ENCODE measurements at regions not wholly inside any gene's neighbourhood (a gene's known extent, or its start where the extent isn't known, plus 50 kb on each side); places are given as distances from the start of the nearest gene placed in this dataset.

GRCh38 chr21:26761174-26761915, 83.9 kb downstream of the ADAMTS1 start:
- TF ChIP-seq YY1 (IDR thresholded peaks at IDR 0.05) (no peak), ATF3 (IDR thresholded peaks at IDR 0.05) (no peak), RAD21 (IDR thresholded peaks at IDR 0.05) (no peak), CTCF (IDR thresholded peaks at IDR 0.05; ENCODE audit: low read depth, low read length, missing input control) (no peak)
- H3K4me1 ChIP-seq (ENCODE audit: control insufficient read depth in 4 of 4, insufficient read depth in 4 of 4, low read length in 3 of 4) = no peaks in the 10 kb centered on the region
- H3K27me3 ChIP-seq (ENCODE audit: control insufficient read depth in 4 of 4, insufficient read depth in 4 of 4, low read length in 3 of 4) = no peaks in the 10 kb centered on the region
- 89% methylated on average over 8 of the region's 8 CpGs for WGBS
- DNase-seq (ENCODE audit: low spot score) = no peak
- no peak overlapping the region for H3K9ac ChIP-seq (ENCODE audit: low read depth in 1 of 2, low read length in 2 of 2)
- H3K4me3 ChIP-seq (ENCODE audit: low read depth in 1 of 3, low read length in 3 of 3) = no peak overlapping the region
- H3K36me3 ChIP-seq (ENCODE audit: control insufficient read depth in 4 of 4, insufficient read depth in 3 of 4, low read depth in 1 of 4, low read length in 3 of 4) = no peaks in the 10 kb centered on the region
- no peak overlapping the region for H3K27ac ChIP-seq (ENCODE audit: low read depth in 1 of 2, low read length in 2 of 2)
- H3K9me3 ChIP-seq (ENCODE audit: control insufficient read depth in 4 of 4, low read length in 3 of 4) = no peaks in the 10 kb centered on the region

GRCh38 chr21:26759731-26760130, 85.5 kb downstream of the ADAMTS1 start:
- 49% methylated on average over 2 of the region's 2 CpGs for WGBS
- Histone ChIP-seq H3K9me3 (ENCODE audit: control insufficient read depth in 4 of 4, low read length in 3 of 4) (no peaks in the 10 kb centered on the region), H3K27me3 (ENCODE audit: control insufficient read depth in 4 of 4, insufficient read depth in 4 of 4, low read length in 3 of 4) (no peaks in the 10 kb centered on the region), H3K4me1 (ENCODE audit: control insufficient read depth in 4 of 4, insufficient read depth in 4 of 4, low read length in 3 of 4) (no peaks in the 10 kb centered on the region), H3K9ac (ENCODE audit: low read depth in 1 of 2, low read length in 2 of 2) (no peak overlapping the region), H3K27ac (ENCODE audit: low read depth in 1 of 2, low read length in 2 of 2) (no peak overlapping the region), H3K36me3 (ENCODE audit: control insufficient read depth in 4 of 4, insufficient read depth in 3 of 4, low read depth in 1 of 4, low read length in 3 of 4) (no peaks in the 10 kb centered on the region), H3K4me3 (ENCODE audit: low read depth in 1 of 3, low read length in 3 of 3) (no peak overlapping the region)
- no peak for DNase-seq (ENCODE audit: low spot score)
- no peak for TF ChIP-seq NR2F2 (IDR thresholded peaks at IDR 0.05)
- TF ChIP-seq MAX (IDR thresholded peaks at IDR 0.05) = no peak
- no peak for TF ChIP-seq JUND (IDR thresholded peaks at IDR 0.05)
- no peak for TF ChIP-seq HNF4G (IDR thresholded peaks at IDR 0.05)
- TF ChIP-seq SP1 (IDR thresholded peaks at IDR 0.05) = no peak
- no peak for TF ChIP-seq YY1 (IDR thresholded peaks at IDR 0.05)

GRCh38 chr21:26758083-26758880, 86.9 kb downstream of the ADAMTS1 start:
- no peak for DNase-seq (ENCODE audit: low spot score)
- WGBS = 58% methylated on average over 3 of the region's 3 CpGs
- Histone ChIP-seq H3K4me1 (ENCODE audit: control insufficient read depth in 4 of 4, insufficient read depth in 4 of 4, low read length in 3 of 4) (no peaks in the 10 kb centered on the region), H3K27ac (ENCODE audit: low read depth in 1 of 2, low read length in 2 of 2) (no peak overlapping the region), H3K36me3 (ENCODE audit: control insufficient read depth in 4 of 4, insufficient read depth in 3 of 4, low read depth in 1 of 4, low read length in 3 of 4) (no peaks in the 10 kb centered on the region), H3K27me3 (ENCODE audit: control insufficient read depth in 4 of 4, insufficient read depth in 4 of 4, low read length in 3 of 4) (no peaks in the 10 kb centered on the region), H3K4me3 (ENCODE audit: low read depth in 1 of 3, low read length in 3 of 3) (no peak overlapping the region), H3K9ac (ENCODE audit: low read depth in 1 of 2, low read length in 2 of 2) (no peak overlapping the region), H3K9me3 (ENCODE audit: control insufficient read depth in 4 of 4, low read length in 3 of 4) (no peaks in the 10 kb centered on the region)
- no peak for TF ChIP-seq NR2F2 (IDR thresholded peaks at IDR 0.05)
- TF ChIP-seq ATF3 (IDR thresholded peaks at IDR 0.05) = no peak
- no peak for TF ChIP-seq RXRA (IDR thresholded peaks at IDR 0.05)
- no peak for TF ChIP-seq SP1 (IDR thresholded peaks at IDR 0.05)
- no peak for TF ChIP-seq FOXA1 (IDR thresholded peaks at IDR 0.05)
- no peak for TF ChIP-seq RAD21 (IDR thresholded peaks at IDR 0.05)
- no peak for TF ChIP-seq JUND (IDR thresholded peaks at IDR 0.05)
- no peak for TF ChIP-seq MAX (IDR thresholded peaks at IDR 0.05)
- no peak for TF ChIP-seq EGR1 (IDR thresholded peaks at IDR 0.05; ENCODE audit: low read depth in 2 of 2)
- no peak for TF ChIP-seq REST (IDR thresholded peaks at IDR 0.05)
- TF ChIP-seq ZBTB33 (IDR thresholded peaks at IDR 0.05) = no peak
- no peak for TF ChIP-seq YY1 (IDR thresholded peaks at IDR 0.05)
- no peak for TF ChIP-seq FOXA2 (IDR thresholded peaks at IDR 0.05)
- no peak for TF ChIP-seq GABPA (IDR thresholded peaks at IDR 0.05 in 1 of 2, conservative IDR thresholded peaks at IDR 0.05 in 1 of 2)

Measured in liver (tissue), 8 donors.